MCF 10A (cell line): ENCODE measurements at regions not wholly inside any gene's neighbourhood (a gene's known extent, or its start where the extent isn't known, plus 50 kb on each side); places are given as distances from the start of the nearest gene placed in this dataset.

Experiments used
- BruUV-seq: library from RNA; stranded (reverse); fragments of 400-500 nt; replicated peaks from 2 replicates; lab custom pipeline; 2021; lab: Mats Ljungman, UMichigan
- CTCF ChIA-PET: fragments of 300-600 bp; sonication (Branson Sonifier 250); formaldehyde crosslinking; extraction: SDS; loops from one replicate; lab custom pipeline; 2021; ENCODE audit warnings: antibody characterized with exemption, inconsistent platforms; lab: Yijun Ruan, JAX
- POLR2A ChIA-PET: fragments of 300-600, 350-650 bp; sonication (Branson Sonifier 250); formaldehyde crosslinking; extraction: SDS; loops from one replicate; lab custom pipeline; 2020; ENCODE audit warnings: antibody characterized with exemption, inconsistent platforms; lab: Yijun Ruan, JAX
- DNase-seq: peaks from one replicate; pipeline ENCODE4 v3.0.0-alpha.2; 2018; ENCODE audit not compliant: unreplicated experiment
- H3K27ac Mint-ChIP-seq: one replicate; pipeline ENCODE4 v1.8.0; 2022; ENCODE audit warnings: mild to moderate bottlenecking, low read depth, mixed read lengths; ENCODE audit not compliant: unreplicated experiment
- H3K27me3 Mint-ChIP-seq: one replicate; pipeline ENCODE4 v1.8.0; 2022; ENCODE audit warnings: mixed read lengths; ENCODE audit not compliant: insufficient read depth, unreplicated experiment
- H3K36me3 Mint-ChIP-seq: one replicate; pipeline ENCODE4 v1.8.0; 2022; ENCODE audit warnings: mild to moderate bottlenecking, moderate library complexity, mixed read lengths; ENCODE audit not compliant: insufficient read depth, unreplicated experiment
- H3K4me1 Mint-ChIP-seq: one replicate; pipeline ENCODE4 v1.8.0; 2022; ENCODE audit warnings: mixed read lengths; ENCODE audit not compliant: insufficient read depth, unreplicated experiment
- H3K4me3 Mint-ChIP-seq: one replicate; pipeline ENCODE4 v1.8.0; 2022; ENCODE audit warnings: mild to moderate bottlenecking, moderate library complexity, mixed read lengths; ENCODE audit not compliant: unreplicated experiment
- H3K9me3 Mint-ChIP-seq: one replicate; pipeline ENCODE4 v1.8.0; 2022; ENCODE audit warnings: mixed read lengths; ENCODE audit not compliant: unreplicated experiment
- CTCF ChIP-seq: fragments of 200-600 bp; IDR thresholded peaks from one replicate; pipeline ENCODE4 v1.8.0; 2022; ENCODE audit warnings: antibody characterized with exemption, mild to moderate bottlenecking; ENCODE audit not compliant: unreplicated experiment
- intact Hi-C: fragments of 100-400 bp; cut with micrococcal nuclease; formaldehyde crosslinking; loops from 2 replicates; pipeline ENCODE4 v1.14.1; 2022

GRCh38 chr6:33923857-33924514, 120.2 kb upstream of the MLN start:
- intact Hi-C loops, result no loop called here
- POLR2A ChIA-PET, result no interaction called here
- no TSS peak for BruUV-seq
- Mint-ChIP-seq H3K4me3 (no peak overlapping the region), H3K4me1 (peaks cover 5% of the 10 kb centered on the region), H3K27me3 (peaks cover 12% of the 10 kb centered on the region), H3K9me3 (no peaks in the 10 kb centered on the region), H3K27ac (no peak overlapping the region), H3K36me3 (no peaks in the 10 kb centered on the region)
- no peak for DNase-seq
- CTCF ChIA-PET, result no interaction called here
- TF ChIP-seq CTCF, result no peak

- no peaks in the 10 kb centered on the region for H3K9me3 Mint-ChIP-seq
- no peaks in the 10 kb centered on the region for H3K4me1 Mint-ChIP-seq
- BruUV-seq, result no TSS peak
- H3K4me3 Mint-ChIP-seq, result no peak overlapping the region
- ChIA-PET CTCF (no interaction called here), POLR2A (no interaction called here)
- intact Hi-C loops, result no loop called here
- no peak for TF ChIP-seq CTCF
- peaks cover 12% of the 10 kb centered on the region for H3K27me3 Mint-ChIP-seq
- no peaks in the 10 kb centered on the region for H3K36me3 Mint-ChIP-seq
- no peak for DNase-seq
- no peak overlapping the region for H3K27ac Mint-ChIP-seq
Measured at GRCh38 chr6:33921745-33922144, 117.9 kb upstream of the MLN start.

- Mint-ChIP-seq H3K4me3 (no peak overlapping the region), H3K27ac (no peak overlapping the region), H3K27me3 (peaks cover 29% of the 10 kb centered on the region), H3K9me3 (no peaks in the 10 kb centered on the region), H3K36me3 (no peaks in the 10 kb centered on the region), H3K4me1 (no peaks in the 10 kb centered on the region)
- no peak for TF ChIP-seq CTCF
- no TSS peak for BruUV-seq
- intact Hi-C loops, result no loop called here
- no peak for DNase-seq
- ChIA-PET CTCF (interaction anchor here (0.9 kb wide), 1 partner anchor 21 kb away, joined by 3 read pairs; no protein-coding TSS in a partner anchor), POLR2A (no interaction called here)
Measured at GRCh38 chr6:33918175-33918695, 114.4 kb upstream of the MLN start.

GRCh38 chr6:33915134-33915533, 111.3 kb upstream of the MLN start:
- no peak overlapping the region for H3K4me3 Mint-ChIP-seq
- BruUV-seq, result no TSS peak
- no peaks in the 10 kb centered on the region for H3K9me3 Mint-ChIP-seq
- DNase-seq, result no peak
- intact Hi-C loops, result no loop called here
- no peak for TF ChIP-seq CTCF
- no peaks in the 10 kb centered on the region for H3K4me1 Mint-ChIP-seq
- H3K27me3 Mint-ChIP-seq, result peaks cover 27% of the 10 kb centered on the region
- H3K27ac Mint-ChIP-seq, result no peak overlapping the region
- ChIA-PET CTCF (interaction anchor here (1.0 kb wide), 1 partner anchor 11 kb away, joined by 3 read pairs; no protein-coding TSS in a partner anchor), POLR2A (no interaction called here)
- H3K36me3 Mint-ChIP-seq, result peaks cover 6% of the 10 kb centered on the region
